Superior temporal gyrus (tissue), 1 donor: ENCODE measurements at regions not wholly inside any gene's neighbourhood (a gene's known extent, or its start where the extent isn't known, plus 50 kb on each side); places are given as distances from the start of the nearest gene placed in this dataset.

Experiments used
- DNase-seq: peaks from one replicate; pipeline ENCODE4 v3.0.0-alpha.2; 2016; ENCODE audit errors: extremely low spot score

DNA sequence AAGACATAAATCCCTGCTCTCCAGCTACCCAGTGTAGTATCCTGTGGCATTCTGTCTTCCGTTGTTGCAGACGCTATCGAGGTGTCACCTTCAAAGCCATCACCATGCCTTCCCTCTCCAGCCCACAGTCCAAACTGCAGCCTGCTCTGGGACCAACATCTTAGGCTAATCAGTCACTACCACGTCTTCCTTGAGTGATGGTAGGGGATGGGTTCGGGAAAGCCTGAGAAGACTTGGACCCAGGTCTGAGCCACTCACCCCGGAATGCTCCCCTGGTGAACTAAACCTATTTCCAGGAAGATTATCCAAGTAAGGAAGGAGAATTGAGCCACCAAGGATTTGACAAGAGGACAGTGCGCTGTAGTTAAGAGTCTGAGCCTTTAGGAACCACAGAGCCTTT is 52.9 kb upstream of the IRX1 start:
- no peak for DNase-seq

GRCh38 chr5:3542158-3542557 is 53.5 kb upstream of the IRX1 start:
- no peak for DNase-seq

- no peak for DNase-seq
Measured at GRCh38 chr5:3538886-3539285, 56.7 kb upstream of the IRX1 start.

DNA sequence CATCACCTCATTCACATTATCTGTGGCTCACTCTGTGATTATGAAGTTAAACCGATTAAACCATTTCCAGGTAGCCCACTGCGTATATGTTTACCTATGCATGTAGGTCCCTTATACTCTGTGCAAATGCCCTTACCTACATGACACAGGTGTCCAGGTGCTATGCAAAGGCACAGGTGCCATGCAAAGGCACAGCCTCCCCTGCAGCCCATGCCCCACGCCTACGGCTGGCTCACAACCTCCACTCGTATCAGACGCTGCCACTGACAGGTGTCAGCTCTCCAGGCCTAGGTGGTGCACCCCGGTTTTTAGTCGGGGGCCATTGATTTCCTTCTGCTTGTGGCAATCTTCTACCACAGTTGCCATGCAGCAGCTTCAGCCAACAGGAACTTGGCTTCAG is 57.7 kb upstream of the IRX1 start:
- no peak for DNase-seq

- no peak for DNase-seq
Measured at GRCh38 chr5:3535414-3536211, 60.0 kb upstream of the IRX1 start.

GRCh38 chr5:3534997-3535396 is 60.6 kb upstream of the IRX1 start:
- DNase-seq, result no peak

DNA sequence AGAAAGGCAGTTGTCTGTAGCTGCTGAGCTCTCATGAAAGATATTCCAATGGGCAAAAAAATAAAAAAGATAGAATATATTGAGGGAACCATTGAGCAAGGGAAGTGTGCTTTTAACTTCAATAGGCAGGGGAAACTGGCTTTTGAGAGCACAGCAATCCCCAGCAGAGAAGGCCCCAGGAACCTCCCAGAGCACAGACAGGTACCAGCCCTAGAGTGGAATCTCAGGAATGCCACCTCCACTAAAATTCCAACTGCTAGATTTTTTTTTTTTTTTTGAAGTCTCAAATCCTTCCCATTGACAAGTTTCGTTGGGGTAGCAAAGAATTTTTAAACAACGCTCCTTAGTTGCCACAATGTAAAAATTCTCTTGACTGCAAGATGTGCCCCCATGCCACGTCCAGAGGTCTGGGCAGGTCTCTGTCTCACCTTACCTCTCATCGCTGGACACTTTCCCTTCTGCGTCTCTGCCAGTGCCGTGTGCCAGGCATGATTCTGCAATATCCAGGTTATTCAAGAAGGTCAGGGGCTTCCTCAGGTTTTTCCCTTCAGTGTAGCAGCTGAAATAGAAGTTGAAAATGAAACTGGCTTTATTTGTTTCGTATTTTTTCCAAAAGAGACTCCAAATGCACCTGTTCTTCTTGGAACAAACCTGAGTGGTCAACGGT is 64.2 kb upstream of the IRX1 start:
- no peak for DNase-seq

GRCh38 chr5:3530251-3530650 is 65.4 kb upstream of the IRX1 start:
- no peak for DNase-seq

DNA sequence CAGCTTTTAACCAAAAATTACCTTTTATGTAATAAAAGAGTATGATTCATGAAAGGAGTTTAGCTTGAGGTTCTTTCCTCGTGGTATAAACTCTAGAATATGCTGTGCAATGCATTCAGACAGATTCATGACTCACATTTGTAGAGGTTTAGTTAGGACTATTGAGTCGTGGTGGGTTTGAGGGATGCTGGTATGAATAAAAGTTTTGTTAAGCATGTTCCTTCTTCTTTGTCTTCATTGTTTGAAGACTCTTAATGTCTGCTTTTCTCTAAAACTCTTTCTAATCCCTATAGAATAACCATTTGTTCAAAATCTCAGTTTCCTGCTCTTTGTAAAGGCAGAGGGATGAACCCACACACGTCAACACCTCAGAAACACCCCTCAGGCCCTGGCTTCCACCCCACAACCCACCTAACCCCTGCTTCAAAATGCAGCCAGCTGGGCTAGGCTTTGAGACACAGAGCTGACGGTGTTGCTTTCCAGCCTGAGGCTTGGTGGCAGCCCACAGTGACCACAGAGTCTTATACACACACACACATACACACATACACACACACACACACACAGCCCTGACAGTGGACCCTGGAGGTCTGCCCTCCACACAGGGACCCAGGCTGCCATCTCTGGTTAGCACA is 69.0 kb upstream of the IRX1 start:
- no peak for DNase-seq

DNA sequence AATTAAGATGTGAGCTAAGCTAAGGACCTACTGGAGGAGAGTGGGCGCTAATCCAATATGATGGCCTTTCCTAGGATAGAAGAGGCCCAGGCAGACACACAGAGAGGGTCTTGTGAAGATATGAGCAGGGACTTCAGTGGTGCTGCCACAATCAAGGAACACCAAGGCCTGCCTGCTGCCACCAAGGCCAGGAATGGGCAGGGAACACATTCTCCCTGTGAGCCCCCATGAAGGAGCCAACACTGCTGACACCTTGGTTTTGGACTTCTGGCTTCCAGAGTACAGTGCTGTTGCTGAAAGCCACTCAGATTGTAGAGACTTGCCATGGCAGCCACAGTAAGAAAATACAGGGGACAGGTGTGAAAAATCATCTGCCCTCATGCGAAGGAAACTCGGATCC is 73.1 kb upstream of the IRX1 start:
- no peak for DNase-seq

DNA sequence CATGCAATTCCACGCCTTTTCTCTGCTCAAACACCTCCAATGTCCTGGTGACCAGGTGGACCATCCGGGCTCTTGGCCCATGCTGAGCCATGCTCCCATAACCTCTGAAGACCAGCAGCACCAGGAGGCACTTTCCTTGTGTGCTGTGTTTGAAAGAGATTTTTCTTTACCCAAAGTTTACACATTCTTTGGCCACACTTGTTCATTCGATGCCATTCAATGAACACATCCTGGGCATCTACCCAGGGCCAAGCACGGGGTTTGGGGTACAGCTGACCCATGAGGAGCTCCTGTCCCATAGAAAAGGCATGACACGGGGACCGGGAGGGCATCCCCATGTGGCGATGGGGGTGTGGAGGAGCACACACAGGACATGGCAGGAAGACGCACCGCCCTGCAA is 77.1 kb upstream of the IRX1 start:
- DNase-seq, result no peak

GRCh38 chr5:3518051-3518450 is 77.6 kb upstream of the IRX1 start:
- no peak for DNase-seq

- no peak for DNase-seq
Measured at GRCh38 chr5:3517348-3517747, 78.3 kb upstream of the IRX1 start.

- no peak for DNase-seq
Measured at GRCh38 chr5:3512361-3513095, 83.1 kb upstream of the IRX1 start.

DNA sequence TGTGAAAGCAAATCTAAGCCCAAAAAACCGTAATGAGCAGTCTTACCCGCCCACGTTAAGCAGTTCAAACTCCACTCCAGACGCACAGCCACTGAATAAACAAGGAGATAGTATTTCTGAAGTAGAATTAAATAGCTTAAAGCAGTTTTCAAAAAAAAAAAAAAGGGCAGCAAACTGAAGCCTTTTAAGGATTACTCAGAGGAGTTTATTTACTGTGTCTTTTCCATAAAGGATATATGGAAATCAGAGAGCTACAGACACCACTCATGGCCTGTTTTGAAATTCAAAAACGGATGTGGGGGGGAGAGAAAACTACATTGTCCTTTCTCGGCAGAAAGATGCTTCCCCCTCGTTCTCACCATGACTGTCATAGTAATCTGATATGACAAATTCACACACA is 83.7 kb upstream of the IRX1 start:
- DNase-seq, result no peak

GRCh38 chr5:3511519-3511918 is 84.1 kb upstream of the IRX1 start:
- DNase-seq, result no peak

DNA sequence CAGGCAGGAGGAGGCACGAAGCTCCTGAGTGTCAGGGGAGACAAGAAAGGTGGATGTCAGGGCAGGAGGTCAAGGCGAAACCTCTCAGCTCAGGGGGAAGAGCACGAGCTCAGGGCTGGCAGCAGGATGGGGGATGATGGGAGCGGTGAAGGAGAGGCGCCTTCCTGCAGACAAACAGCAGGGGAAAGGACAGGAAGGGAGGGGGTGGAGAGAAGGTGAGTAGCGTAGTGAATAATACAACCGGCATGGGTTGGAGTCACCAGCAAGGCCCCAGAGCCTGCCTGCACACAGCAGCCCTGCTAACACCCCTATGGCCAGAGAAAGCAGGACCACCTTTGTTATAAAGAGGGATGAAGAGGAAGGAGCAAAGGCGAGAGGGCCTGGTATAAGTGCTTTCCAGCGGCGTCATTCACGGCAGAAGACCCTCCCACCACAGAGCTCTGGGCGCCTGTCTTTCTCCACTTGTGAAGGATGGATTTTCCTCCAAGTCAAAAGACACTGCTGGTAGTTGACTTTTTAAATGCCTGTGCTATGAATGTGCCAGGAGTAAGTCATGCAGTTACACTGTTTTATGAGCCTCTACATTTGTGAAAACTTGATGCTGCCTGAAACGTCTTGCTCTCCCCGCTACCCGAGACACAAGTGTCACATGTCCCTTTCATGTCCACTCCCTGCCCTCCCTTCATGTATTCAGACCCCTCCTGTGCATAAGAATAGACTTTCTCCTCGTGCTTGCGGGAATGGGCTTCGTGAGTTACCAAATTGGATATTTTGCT is 84.8 kb upstream of the IRX1 start:
- no peak for DNase-seq

- no peak for DNase-seq
Measured at GRCh38 chr5:3509290-3509689, 86.3 kb upstream of the IRX1 start.

DNA sequence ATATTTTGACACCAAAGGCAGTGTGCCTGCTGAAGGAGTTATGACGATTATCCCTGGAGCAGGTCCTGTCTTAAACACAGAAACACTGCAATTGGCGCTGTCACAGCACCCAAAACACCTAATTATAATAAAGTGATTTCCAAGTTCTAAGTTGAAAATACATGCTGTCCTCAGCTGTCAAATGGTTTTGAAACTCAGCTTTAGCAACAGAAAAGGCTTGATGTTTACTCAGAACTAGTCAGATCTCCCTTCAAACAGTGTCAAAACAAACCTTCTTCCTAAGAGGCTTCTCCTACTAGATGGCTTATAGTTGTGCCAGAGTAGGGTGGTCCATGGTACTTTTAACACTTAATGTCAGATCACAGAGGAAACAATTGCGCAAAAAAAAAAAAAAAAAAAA is 87.2 kb upstream of the IRX1 start:
- no peak for DNase-seq

- DNase-seq, result no peak
Measured at GRCh38 chr5:3490957-3491507, 104.6 kb upstream of the IRX1 start.

DNA sequence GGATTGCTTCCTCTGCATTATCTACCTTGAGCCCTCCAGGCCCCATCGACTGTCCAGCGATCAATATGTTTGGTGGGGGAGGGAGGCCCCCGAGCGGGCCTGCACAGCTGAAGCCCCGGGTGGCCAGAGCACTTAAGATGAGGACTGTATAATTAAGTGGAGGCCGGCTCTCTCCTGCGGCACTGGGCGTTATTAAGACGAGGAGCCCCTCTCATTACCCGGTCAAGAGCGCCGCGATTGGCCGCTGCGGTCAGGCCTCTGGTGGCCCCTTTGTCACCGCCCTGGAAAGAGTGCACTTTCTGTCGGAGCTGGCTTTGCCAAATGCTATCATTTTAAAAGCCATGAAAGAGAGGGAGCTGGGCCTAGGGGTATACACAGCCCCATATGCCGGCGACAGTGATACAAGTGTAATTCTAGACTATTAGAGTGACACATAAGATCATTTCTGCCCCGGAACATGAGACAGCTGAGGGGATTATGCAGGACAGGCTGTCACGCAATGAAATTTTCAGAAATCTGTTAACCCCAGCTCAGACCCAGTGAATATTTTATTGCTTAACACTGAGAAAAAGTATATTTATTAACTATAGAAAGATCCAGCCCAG is 106.3 kb upstream of the IRX1 start:
- no peak for DNase-seq
